Endodermal cell (in vitro differentiated cells): ENCODE measurements at regions not wholly inside any gene's neighbourhood (a gene's known extent, or its start where the extent isn't known, plus 50 kb on each side); places are given as distances from the start of the nearest gene placed in this dataset.

Source experiments
- DNase-seq: peaks from one replicate; pipeline ENCODE4 v3.0.0-alpha.2; 2017
- H3K27ac ChIP-seq: 2 replicates; pipeline ENCODE4 v1.5.1; 2013; ENCODE audit warnings: mild to moderate bottlenecking, low read depth, low read length, moderate library complexity
- H3K27me3 ChIP-seq: 2 replicates; pipeline ENCODE4 v1.6.1; 2013; ENCODE audit warnings: mild to moderate bottlenecking, low read length, moderate library complexity; ENCODE audit not compliant: insufficient read depth, control insufficient read depth, poor library complexity, severe bottlenecking
- H3K36me3 ChIP-seq: 2 replicates; pipeline ENCODE4 v1.7.0; 2013; ENCODE audit warnings: mild to moderate bottlenecking, low read length, moderate library complexity; ENCODE audit not compliant: control insufficient read depth, insufficient read depth
- H3K4me1 ChIP-seq: one replicate; pipeline ENCODE4 v1.7.0; 2013; ENCODE audit warnings: low read length; ENCODE audit not compliant: control insufficient read depth, insufficient read depth
- H3K4me3 ChIP-seq: 2 replicates; pipeline ENCODE4 v1.5.1; 2013; ENCODE audit warnings: mild to moderate bottlenecking, low read length, moderate library complexity
- H3K9ac ChIP-seq: 2 replicates; pipeline ENCODE4 v1.6.1; 2013; ENCODE audit warnings: mild to moderate bottlenecking, low read length, moderate library complexity; ENCODE audit not compliant: poor library complexity, severe bottlenecking; ENCODE audit errors: extremely low read depth
- H3K9me3 ChIP-seq: 2 replicates; pipeline ENCODE4 v1.6.1; 2013; ENCODE audit warnings: mild to moderate bottlenecking, low read length, moderate library complexity; ENCODE audit not compliant: control insufficient read depth
- H3K27ac Mint-ChIP-seq: 2 replicates; pipeline ENCODE4 v1.8.0; 2020; ENCODE audit warnings: mixed read lengths
- H3K27me3 Mint-ChIP-seq: 2 replicates; pipeline ENCODE4 v1.8.0; 2021; ENCODE audit warnings: mild to moderate bottlenecking, mixed read lengths; ENCODE audit not compliant: insufficient read depth
- H3K36me3 Mint-ChIP-seq: 2 replicates; pipeline ENCODE4 v1.8.0; 2020; ENCODE audit warnings: low read depth, mixed read lengths
- H3K4me1 Mint-ChIP-seq: 2 replicates; pipeline ENCODE4 v1.8.0; 2020; ENCODE audit warnings: mixed read lengths
- H3K4me3 Mint-ChIP-seq: 2 replicates; pipeline ENCODE4 v1.8.0; 2020; ENCODE audit warnings: mild to moderate bottlenecking, moderate library complexity, mixed read lengths
- H3K9me3 Mint-ChIP-seq: 2 replicates; pipeline ENCODE4 v1.8.0; 2020; ENCODE audit warnings: mild to moderate bottlenecking, mixed read lengths
- WGBS, 2 experiments: methylation state at CpG; one replicate each; pipeline versions ENCODE4 v1.1.5 to v1.1.7; 2013; ENCODE audit warnings: missing lambda C conversion rate in 2 of 2, mixed read lengths in 1 of 2; ENCODE audit not compliant: insufficient coverage in 1 of 2, insufficient read length in 1 of 2; 5-methylcytosine and 5-hydroxymethylcytosine counted together
- TF ChIP-seq, protein P1 (sequence below): fragments of 200-600 bp; sonication (generic); conservative IDR thresholded peaks from 2 replicates; pipeline ENCODE4 v1.5.0; 2021; ENCODE audit warnings: antibody characterized with exemption, mild to moderate bottlenecking

DNA sequence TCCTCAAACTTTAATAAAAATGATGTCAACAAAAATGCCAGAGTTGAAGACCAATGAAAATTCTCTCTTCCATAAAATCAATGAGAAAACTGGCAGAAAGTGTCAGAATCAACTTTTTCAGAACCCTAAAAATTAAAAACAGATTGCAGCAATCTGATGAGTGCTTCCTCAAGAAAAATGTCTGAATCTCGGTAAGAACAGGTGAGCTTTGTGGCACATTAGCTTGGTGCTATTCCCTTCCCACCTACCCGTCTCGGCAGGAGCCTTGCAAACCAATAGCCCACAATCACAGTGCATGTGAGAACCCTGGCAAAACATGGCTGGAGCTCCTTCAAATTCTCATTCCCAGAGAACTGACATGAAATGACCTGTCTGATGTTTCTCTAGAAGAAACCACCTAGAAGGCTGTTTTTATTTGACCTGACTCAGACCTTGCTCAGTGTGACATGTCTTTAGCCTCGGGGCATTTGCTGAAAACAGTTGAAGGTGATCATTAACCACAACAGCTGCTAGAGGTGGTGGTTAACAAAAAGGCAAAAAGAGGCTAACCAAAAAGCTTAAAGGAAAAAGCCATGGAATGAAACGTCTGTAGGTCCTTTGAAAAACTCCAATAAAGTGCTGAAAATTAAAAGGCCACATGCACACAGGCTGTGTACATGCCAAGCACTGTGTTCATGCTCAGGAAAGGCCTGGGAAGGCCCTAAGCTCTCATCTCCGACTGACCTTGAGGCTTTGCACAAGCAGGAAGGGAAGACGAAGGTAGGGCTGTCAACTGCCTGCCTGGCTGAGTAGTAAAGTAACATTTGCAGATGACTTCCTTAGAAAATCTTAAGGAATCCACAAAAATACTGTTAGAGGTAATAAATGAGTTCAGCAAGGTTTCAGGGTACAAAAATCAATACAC is 253.0 kb upstream of the NSMCE3 start:
- H3K4me1 Mint-ChIP-seq, result peaks cover 3% of the 10 kb centered on the region
- H3K27ac Mint-ChIP-seq, result no peak overlapping the region
- no peaks in the 10 kb centered on the region for H3K36me3 Mint-ChIP-seq
- Histone ChIP-seq H3K36me3 (no peaks in the 10 kb centered on the region), H3K9me3 (no peaks in the 10 kb centered on the region), H3K4me1 (no peaks in the 10 kb centered on the region), H3K4me3 (no peak overlapping the region), H3K27me3 (no peaks in the 10 kb centered on the region), H3K27ac (no peak overlapping the region), H3K9ac (no peak overlapping the region)
- WGBS, 2 experiments, result 81 to 85% methylated on average over 7 of the region's 7 CpGs
- no peak overlapping the region for H3K4me3 Mint-ChIP-seq
- DNase-seq, result no peak
- TF ChIP-seq, protein P1, sequence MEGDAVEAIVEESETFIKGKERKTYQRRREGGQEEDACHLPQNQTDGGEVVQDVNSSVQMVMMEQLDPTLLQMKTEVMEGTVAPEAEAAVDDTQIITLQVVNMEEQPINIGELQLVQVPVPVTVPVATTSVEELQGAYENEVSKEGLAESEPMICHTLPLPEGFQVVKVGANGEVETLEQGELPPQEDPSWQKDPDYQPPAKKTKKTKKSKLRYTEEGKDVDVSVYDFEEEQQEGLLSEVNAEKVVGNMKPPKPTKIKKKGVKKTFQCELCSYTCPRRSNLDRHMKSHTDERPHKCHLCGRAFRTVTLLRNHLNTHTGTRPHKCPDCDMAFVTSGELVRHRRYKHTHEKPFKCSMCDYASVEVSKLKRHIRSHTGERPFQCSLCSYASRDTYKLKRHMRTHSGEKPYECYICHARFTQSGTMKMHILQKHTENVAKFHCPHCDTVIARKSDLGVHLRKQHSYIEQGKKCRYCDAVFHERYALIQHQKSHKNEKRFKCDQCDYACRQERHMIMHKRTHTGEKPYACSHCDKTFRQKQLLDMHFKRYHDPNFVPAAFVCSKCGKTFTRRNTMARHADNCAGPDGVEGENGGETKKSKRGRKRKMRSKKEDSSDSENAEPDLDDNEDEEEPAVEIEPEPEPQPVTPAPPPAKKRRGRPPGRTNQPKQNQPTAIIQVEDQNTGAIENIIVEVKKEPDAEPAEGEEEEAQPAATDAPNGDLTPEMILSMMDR, result no peak
- H3K9me3 Mint-ChIP-seq, result peaks cover 10% of the 10 kb centered on the region
- H3K27me3 Mint-ChIP-seq, result no peaks in the 10 kb centered on the region

DNA sequence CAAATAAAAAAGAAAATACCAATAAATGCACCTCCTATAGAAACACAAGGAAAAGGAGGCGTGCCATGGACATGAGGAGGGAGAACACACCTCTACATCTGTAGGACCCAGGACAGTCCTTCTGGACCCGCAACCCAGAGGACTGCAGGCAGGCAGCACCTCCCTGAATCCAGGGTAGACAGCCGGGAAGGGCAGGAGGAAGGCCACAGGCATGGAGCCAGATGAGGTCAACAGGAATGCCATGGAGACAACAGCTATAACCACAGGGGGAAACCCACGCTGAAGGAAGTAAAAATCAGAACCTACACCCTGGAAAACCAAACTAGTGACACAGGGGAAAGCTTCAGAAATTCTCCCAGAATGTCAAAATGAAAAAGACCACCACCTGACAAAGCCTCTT is 248.8 kb upstream of the NSMCE3 start:
- H3K9me3 Mint-ChIP-seq, result peaks cover 10% of the 10 kb centered on the region
- Histone ChIP-seq H3K4me3 (no peak overlapping the region), H3K9ac (no peak overlapping the region), H3K36me3 (no peaks in the 10 kb centered on the region), H3K27ac (no peak overlapping the region), H3K4me1 (no peaks in the 10 kb centered on the region), H3K27me3 (no peaks in the 10 kb centered on the region), H3K9me3 (no peaks in the 10 kb centered on the region)
- DNase-seq, result no peak
- H3K36me3 Mint-ChIP-seq, result no peaks in the 10 kb centered on the region
- peaks cover 3% of the 10 kb centered on the region for H3K4me1 Mint-ChIP-seq
- H3K27me3 Mint-ChIP-seq, result no peaks in the 10 kb centered on the region
- no peak overlapping the region for H3K27ac Mint-ChIP-seq
- TF ChIP-seq, protein P1, result no peak
- no peak overlapping the region for H3K4me3 Mint-ChIP-seq
- 92 to 100% methylated on average over 1 to 4 of the region's 4 CpGs for WGBS, 2 experiments

DNA sequence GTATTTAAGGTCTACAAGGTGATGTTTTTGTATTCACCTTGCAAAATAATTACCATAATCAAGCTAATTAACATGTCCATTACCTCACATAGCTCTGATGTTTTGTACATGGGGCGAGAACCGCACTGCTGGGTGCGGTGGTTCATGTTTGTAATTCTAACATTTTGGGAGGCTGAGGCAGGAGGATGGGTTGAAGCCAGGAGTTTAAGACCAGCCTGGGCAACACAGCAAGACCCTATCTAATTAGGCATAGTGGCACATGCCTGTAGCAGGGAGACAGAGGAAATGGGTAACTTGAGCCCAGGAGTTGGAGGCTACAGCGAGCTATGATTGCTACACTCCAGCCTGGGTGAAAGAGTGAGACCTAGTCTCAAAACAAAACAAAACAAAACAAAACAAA is 248.2 kb upstream of the NSMCE3 start:
- no peak overlapping the region for H3K4me3 ChIP-seq
- peaks cover 10% of the 10 kb centered on the region for H3K9me3 Mint-ChIP-seq
- no peaks in the 10 kb centered on the region for H3K27me3 ChIP-seq
- no peaks in the 10 kb centered on the region for H3K4me1 ChIP-seq
- H3K4me3 Mint-ChIP-seq, result no peak overlapping the region
- no peak for DNase-seq
- no peak overlapping the region for H3K9ac ChIP-seq
- TF ChIP-seq, protein P1, result no peak
- H3K36me3 ChIP-seq, result no peaks in the 10 kb centered on the region
- H3K4me1 Mint-ChIP-seq, result peaks cover 3% of the 10 kb centered on the region
- WGBS, 2 experiments, result 95% methylated on average over 4 of the region's 4 CpGs; no CpG with 5 or more reads in 1 of the 2 experiments
- H3K27ac Mint-ChIP-seq, result no peak overlapping the region
- no peak overlapping the region for H3K27ac ChIP-seq
- H3K36me3 Mint-ChIP-seq, result no peaks in the 10 kb centered on the region
- no peaks in the 10 kb centered on the region for H3K9me3 ChIP-seq
- H3K27me3 Mint-ChIP-seq, result no peaks in the 10 kb centered on the region
